ENCODE measurements at regions not wholly inside any gene's neighbourhood (a gene's known extent, or its start where the extent isn't known, plus 50 kb on each side); places are given as distances from the start of the nearest gene placed in this dataset.

- DNase-seq (ENCODE audit: low read depth) = no peak
These were observed 308.9 kb upstream of the MMS22L start for GRCh38 chr6:97591955-97592354.

GRCh38 chr6:97594844-97595243, 311.8 kb upstream of the MMS22L start:
- no peak for DNase-seq (ENCODE audit: low read depth)

DNA sequence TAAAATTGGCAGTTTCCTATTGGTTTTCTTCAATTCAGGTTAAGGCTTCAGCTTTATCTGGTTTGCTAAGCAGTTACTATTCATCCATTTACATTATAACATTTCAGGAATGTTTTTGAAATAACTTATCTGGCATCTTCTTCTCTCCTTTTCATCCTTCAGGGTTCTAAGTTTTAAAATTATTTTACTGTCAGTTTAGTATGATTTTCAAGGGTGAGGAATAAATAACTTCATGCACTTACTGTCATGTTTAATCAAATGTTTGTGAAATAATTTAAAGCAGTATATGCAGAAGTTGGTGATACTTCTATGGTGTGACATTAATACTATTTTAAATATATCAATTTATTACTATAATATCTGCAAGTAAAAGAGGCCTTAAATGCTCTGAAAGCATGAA, 338.1 kb upstream of the MMS22L start:
- no peak for DNase-seq (ENCODE audit: low read depth)

DNA sequence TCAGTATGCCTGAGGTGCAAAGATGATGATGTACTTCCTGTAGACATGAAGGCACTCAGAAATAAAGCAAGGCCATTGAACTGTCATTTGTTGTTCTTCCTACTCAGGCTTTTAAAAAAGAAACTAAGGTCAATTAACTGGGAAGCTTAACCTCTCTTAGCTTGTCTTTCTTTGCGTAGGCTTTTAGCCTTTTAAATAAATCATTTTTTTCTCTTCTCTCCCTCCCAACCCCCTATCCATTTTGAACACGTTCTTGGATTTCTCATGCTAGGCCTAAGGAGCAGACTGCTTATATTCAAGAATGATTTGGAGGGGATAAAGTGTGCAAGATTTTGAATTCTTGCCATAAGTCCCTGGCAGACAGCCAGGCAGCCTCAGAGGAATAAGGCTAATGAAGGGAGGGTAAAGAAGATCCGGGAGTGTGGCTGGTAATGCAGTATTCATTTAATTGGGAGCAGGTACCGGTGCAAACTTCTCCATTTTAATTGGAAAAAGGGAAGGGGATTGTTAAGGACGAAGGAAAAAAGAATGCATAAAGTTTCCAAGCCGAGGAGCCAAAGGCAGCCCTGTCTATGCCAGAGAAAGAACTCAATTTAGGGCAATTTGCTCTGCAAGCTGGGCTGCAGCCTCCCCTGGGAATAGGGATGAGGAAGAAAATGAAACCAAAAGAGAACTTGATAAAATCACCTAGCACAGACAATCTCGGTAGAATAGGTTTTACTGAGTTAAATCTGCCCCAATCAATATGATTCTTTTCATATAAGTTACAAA, 343.8 kb upstream of the MMS22L start:
- no peak for DNase-seq (ENCODE audit: low read depth)

DNA sequence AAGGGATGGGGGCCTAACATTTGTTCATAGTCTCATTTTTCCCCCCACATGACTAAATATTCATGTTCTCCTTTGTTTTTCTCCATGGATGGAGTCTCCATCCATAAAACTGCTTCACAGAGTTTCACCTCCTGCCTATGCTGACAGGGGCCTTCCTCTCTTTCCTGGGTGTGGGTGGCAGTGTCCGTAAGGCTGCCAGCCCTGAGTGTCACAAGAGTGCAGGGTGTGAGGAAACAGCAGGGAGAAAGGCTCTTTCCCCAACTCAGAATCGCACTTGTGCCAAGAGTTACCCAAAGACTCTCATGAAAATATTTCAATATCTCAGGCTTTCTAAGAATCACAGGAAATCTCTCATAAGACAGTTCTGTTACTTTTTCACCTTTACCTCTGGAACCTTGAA, 346.2 kb upstream of the MMS22L start:
- DNase-seq (ENCODE audit: low read depth) = no peak

DNA sequence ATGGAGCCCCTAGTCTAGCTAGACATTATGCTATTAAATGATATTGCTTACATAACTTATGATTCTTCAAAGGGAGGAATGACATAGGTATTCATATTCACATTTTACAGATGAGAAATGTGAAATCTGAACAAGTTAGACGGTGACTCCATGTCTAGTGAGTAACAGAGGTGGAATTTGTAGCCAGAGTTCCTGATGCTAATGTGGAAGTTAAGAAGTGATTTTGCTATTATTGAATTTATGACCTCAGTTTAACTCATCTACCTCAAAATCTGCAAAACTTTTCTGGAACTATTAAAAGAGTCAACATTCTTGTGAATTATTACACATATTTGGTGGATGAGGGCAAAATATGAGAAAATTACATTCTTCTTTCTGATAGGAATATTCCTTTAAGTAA, 347.6 kb upstream of the MMS22L start:
- no peak for DNase-seq (ENCODE audit: low read depth)

- no peak for DNase-seq (ENCODE audit: low read depth)
These were observed 349.3 kb upstream of the MMS22L start for GRCh38 chr6:97632341-97632740.

DNA sequence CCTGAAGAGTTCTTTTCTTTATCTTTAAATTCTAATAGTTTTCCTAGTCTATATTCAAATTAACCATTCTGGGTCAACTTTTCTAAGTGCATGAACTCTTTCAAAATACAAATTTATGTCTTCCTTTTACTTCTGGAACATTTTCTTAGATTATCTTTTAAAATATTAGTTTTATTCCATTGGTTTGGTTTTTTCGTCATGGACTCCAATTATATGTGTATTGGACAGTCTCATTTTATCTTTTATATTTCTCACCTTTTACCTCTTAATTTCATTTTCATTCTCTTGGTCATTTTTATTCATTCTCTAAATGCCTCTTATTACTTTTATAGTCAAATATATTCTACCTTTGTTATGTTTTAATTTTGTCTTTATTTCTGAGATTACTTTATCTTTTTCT, 356.7 kb upstream of the MMS22L start:
- no peak for DNase-seq (ENCODE audit: low read depth)

DNA sequence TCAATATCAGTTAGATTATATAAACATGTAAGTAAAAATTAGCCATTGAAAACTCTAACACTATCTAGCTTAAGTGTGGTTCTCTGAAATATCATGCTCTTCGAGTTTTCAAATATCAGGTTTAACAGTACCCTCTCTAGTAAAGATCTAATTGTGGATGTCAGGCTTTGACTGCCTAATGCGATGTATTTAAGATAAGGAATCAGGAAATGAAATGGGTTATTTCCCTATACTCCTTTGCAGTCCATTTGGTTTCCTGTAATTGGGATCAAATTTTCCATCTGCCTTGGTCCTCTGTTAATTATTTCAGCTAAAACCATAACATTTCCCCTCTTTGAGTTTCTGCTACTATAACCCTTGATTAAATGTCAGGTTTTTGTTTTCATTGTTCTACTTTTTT, 361.3 kb upstream of the MMS22L start:
- no peak for DNase-seq (ENCODE audit: low read depth)

GRCh38 chr6:97645757-97646156, 362.7 kb upstream of the MMS22L start:
- DNase-seq (ENCODE audit: low read depth) = no peak

DNA sequence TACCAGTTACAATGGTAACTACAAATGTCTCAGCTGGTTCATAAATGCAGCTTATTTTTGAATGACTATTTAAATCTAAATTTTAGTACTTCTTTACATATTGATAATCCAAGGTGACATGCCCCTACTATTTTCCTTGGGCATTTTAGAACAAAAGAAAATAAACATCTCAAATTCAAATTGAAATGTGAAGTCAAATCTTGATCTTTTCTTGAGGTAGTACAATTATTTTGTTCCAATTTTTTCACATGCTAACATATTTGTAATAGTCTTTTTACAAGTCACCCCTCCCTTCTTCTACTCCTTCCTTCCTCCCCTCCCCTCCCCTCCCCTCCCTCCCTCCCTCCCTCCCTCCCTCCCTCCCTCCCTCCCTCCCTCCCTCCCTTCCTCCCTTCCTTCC, 370.1 kb upstream of the MMS22L start:
- DNase-seq (ENCODE audit: low read depth) = no peak

- no peak for DNase-seq (ENCODE audit: low read depth)
These were observed 370.5 kb upstream of the MMS22L start for GRCh38 chr6:97653517-97653916.

DNA sequence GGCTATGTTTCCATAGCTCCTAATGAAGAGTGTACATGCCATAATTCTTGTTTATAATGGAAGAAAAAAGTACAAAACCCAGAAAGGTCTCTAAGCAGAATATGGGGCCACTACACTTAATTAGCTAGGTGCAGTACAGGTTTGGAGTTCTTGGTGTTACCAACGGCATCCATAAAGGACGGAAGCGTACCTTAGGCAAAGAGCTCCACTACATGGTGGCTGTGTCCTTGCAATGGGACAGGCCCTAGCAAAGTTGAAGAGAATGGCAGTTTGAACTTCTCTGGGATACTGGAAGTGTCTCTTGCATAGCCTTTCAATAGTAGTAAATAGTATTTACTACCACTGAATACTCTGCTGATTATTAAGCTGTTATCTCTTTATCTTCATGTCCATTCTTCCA, 371.7 kb upstream of the MMS22L start:
- no peak for DNase-seq (ENCODE audit: low read depth)

DNA sequence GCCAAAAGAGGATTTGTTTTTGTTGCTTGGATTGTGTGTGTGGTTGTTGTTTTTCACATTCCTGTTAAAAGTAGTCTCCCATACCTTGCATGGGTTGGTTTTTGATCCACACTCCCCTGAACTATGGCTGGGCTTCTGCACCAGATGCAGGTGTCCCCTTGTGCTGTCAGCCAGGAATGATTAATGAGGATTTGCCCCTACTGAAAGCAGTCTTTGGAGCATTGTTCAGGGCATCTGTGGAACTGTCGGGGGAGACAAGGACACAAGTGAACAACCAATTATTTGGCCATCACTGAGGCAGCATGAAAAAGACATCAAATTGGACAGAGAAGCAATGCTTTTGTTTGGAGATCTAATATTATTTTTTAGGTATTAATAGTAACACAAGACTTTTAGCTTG, 373.2 kb upstream of the MMS22L start:
- DNase-seq (ENCODE audit: low read depth) = no peak

GRCh38 chr6:97656706-97657350, 373.8 kb upstream of the MMS22L start:
- no peak for DNase-seq (ENCODE audit: low read depth)

- DNase-seq (ENCODE audit: low read depth) = no peak
These were observed 375.1 kb upstream of the MMS22L start for GRCh38 chr6:97658090-97658489.

- DNase-seq (ENCODE audit: low read depth) = no peak
These were observed 380.2 kb upstream of the MMS22L start for GRCh38 chr6:97663252-97663651.

DNA sequence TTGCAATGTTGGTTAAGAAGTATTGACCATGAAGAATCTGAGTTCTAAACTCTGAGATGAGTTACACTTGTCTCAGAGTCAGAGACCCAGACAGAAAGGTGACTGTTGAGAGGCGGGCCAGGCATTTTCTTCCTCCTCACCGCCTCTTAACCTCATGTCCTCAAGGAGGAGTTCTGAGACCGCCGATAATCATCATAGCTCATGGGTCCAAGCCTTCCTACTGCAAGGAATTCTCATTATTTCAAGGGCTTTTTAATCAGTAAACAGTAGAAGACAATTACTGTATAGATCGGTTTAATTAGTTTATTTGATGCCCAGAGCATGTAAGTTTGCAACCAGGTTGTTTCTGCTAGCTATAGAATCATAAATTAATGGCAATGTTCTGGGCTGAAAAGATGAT, 382.4 kb upstream of the MMS22L start:
- DNase-seq (ENCODE audit: low read depth) = no peak

DNA sequence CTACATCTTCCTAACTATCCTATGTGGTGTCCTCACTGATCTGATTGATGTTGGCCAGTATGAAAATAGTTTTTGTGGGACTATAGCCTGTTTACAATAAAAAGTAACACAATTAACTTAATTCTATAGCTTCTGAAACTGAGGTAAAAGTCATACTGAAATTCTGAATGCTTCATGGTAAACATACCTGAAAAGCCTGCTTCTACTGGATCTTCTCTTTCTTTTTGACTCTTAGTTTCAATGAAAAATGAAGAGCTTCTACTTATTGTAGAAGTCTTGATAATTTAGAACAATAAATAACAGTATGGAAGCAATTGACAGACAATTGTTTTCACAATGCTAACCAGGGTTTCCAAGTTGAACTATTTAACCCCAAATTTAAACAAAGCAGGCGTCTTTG, 383.9 kb upstream of the MMS22L start:
- DNase-seq (ENCODE audit: low read depth) = no peak

DNA sequence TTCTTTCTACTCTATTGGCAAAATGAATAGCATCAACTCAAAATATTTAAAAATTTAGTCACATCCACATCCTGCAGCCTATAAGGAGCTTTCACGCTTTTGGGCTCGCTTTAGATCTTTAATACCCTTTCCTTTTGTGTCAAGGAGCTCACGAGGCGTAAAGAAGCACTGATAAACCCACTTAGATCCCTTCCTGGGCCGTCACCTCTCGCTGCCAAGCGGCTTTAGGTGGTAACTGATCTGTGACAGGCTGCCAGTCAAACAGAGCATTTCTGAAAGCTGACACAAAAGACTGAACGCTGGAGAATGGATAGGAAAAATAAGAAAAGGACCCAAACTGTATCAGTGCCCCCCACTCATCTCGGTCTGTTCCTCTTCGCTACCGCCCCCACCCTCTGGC, 385.7 kb upstream of the MMS22L start:
- DNase-seq (ENCODE audit: low read depth) = no peak

- DNase-seq (ENCODE audit: low read depth) = peak; percentile 12
These were observed 386.4 kb upstream of the MMS22L start for GRCh38 chr6:97669191-97670031.

GRCh38 chr6:97674802-97675201, 391.8 kb upstream of the MMS22L start:
- no peak for DNase-seq (ENCODE audit: low read depth)

DNA sequence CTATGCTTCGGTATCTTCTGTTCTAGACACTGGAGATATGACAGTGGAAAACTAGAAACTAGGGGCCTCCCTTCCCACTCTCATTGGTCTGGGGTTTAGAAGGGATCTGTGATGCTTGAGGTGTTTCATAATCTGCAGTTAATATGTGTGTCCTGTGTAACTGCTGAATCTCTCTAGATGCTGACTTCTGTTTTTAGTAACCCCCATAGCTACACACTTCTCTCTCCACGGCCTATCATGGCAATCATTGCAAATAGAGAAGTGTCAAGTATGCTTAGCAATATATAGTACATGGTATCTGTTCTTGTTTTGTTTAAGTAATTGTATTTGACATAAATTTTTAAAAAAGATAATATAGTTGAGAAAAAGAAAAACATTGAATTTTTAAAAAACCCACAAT, 394.6 kb upstream of the MMS22L start:
- DNase-seq (ENCODE audit: low read depth) = no peak
